ENCODE measurements at regions not wholly inside any gene's neighbourhood (a gene's known extent, or its start where the extent isn't known, plus 50 kb on each side); places are given as distances from the start of the nearest gene placed in this dataset.

DNA sequence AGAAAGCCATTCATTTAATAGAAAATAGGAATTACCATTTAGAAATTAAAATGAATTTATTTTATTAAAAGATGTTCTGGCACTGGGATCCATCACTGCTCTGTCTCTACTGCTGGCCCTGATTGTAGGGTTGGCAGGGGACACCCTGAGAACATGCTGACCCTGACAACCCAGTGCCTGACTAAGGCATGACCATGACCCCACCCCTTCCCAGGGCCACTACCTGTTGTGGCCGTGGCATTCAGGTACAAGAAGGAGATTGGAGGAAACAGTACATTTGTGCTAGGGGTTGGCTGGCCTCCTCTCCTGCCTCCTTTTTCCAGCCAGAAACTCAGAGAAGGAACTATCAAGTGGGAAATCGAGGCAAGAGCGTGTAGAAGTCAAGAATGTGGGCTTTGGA is 197.0 kb upstream of the ZMIZ1 start:
- TF ChIP-seq ZNF274 (IDR thresholded peaks at IDR 0.05; ENCODE audit: low read depth, low read length) (no peak), YY1 (IDR thresholded peaks at IDR 0.05; ENCODE audit: insufficient read depth, insufficient read length) (no peak)
